Uterus (tissue), 2 donors: ENCODE measurements at regions not wholly inside any gene's neighbourhood (a gene's known extent, or its start where the extent isn't known, plus 50 kb on each side); places are given as distances from the start of the nearest gene placed in this dataset.

Source experiments
- CTCF ChIP-seq, 4 experiments: fragments of 200-600 bp in 2 of 4; fragments of 450-650 bp in 2 of 4; sonication (generic) in 2 of 4; IDR thresholded peaks; one replicate each; pipeline ENCODE4 v1.5.1; 2016 to 2019; ENCODE audit warnings: antibody characterized with exemption in 4 of 4, mild to moderate bottlenecking in 2 of 4, moderate library complexity in 1 of 4
- POLR2A ChIP-seq, 2 donors: fragments of 450-650 bp; IDR thresholded peaks; one replicate each; pipeline ENCODE4 v1.6.1; 2016; ENCODE audit warnings: antibody characterized with exemption in 2 of 2, mild to moderate bottlenecking in 1 of 2, moderate library complexity in 1 of 2

- TF ChIP-seq CTCF (IDR thresholded peaks at IDR 0.05) (no peak), POLR2A (IDR thresholded peaks at IDR 0.05) (no peak)
Measured at GRCh38 chr2:128390991-128391630, 72.4 kb upstream of the HS6ST1 start.
